WTC11 (cell line): ENCODE measurements at regions not wholly inside any gene's neighbourhood (a gene's known extent, or its start where the extent isn't known, plus 50 kb on each side); places are given as distances from the start of the nearest gene placed in this dataset.

ENCODE experiments used
- ATAC-seq: fragments of 200-7000 bp; cut with Tn5 transposase; 2 replicates; pipeline ENCODE4 v1.10.0; 2021; ENCODE audit warnings: mild to moderate bottlenecking, moderate library complexity
- CTCF ChIA-PET: fragments of 300-600 bp; sonication (Branson Sonifier 250); formaldehyde crosslinking; loops from one replicate; lab custom pipeline; 2021; ENCODE audit warnings: antibody characterized with exemption; lab: Charles Lee
- POLR2A ChIA-PET: fragments of 350-600 bp; sonication (Branson Sonifier 250); formaldehyde crosslinking; loops from one replicate; lab custom pipeline; 2021; ENCODE audit warnings: antibody characterized with exemption; lab: Charles Lee
- DNase-seq: peaks from one replicate; pipeline ENCODE4 v3.0.0; 2021; ENCODE audit warnings: low spot score
- H3K27ac Mint-ChIP-seq: 2 replicates; pipeline ENCODE4 v1.8.0; 2021; ENCODE audit warnings: mixed read lengths
- H3K27me3 Mint-ChIP-seq: 2 replicates; pipeline ENCODE4 v1.8.0; 2021; ENCODE audit warnings: low read depth, mild to moderate bottlenecking, moderate library complexity, mixed read lengths
- H3K36me3 Mint-ChIP-seq: 2 replicates; pipeline ENCODE4 v1.8.0; 2021; ENCODE audit warnings: mixed read lengths
- H3K4me1 Mint-ChIP-seq: 2 replicates; pipeline ENCODE4 v1.8.0; 2022; ENCODE audit warnings: mixed read lengths
- H3K4me3 Mint-ChIP-seq: 2 replicates; pipeline ENCODE4 v1.8.0; 2021; ENCODE audit warnings: mild to moderate bottlenecking, moderate library complexity, mixed read lengths
- H3K9me3 Mint-ChIP-seq: 2 replicates; pipeline ENCODE4 v1.8.0; 2021; ENCODE audit warnings: mixed read lengths
- ESRRA ChIP-seq: sonication (generic); formaldehyde crosslinking; IDR thresholded peaks from 2 replicates; pipeline ENCODE4 v1.8.1; 2022; ENCODE audit warnings: mild to moderate bottlenecking, missing genetic modification reagents, borderline replicate concordance
- GABPB1 ChIP-seq: sonication (generic); formaldehyde crosslinking; IDR thresholded peaks from 2 replicates; pipeline ENCODE4 v1.8.1; 2023; ENCODE audit warnings: mild to moderate bottlenecking, missing genetic modification reagents
- GTF2I ChIP-seq: fragments of 250-450 bp; sonication (Bioruptor Pico); conservative IDR thresholded peaks from 2 replicates; pipeline ENCODE4 v1.4.0; 2021; ENCODE audit warnings: mild to moderate bottlenecking
- HMGA2 ChIP-seq: fragments of 250-450 bp; sonication (Bioruptor Pico); IDR thresholded peaks from 2 replicates; pipeline ENCODE4 v1.4.0; 2021; ENCODE audit warnings: mild to moderate bottlenecking, moderate library complexity
- JUN ChIP-seq: sonication (generic); formaldehyde crosslinking; IDR thresholded peaks from 2 replicates; pipeline ENCODE4 v1.8.0; 2023; ENCODE audit warnings: mild to moderate bottlenecking, missing genetic modification reagents
- NR1H2 ChIP-seq: sonication (generic); formaldehyde crosslinking; IDR thresholded peaks from 2 replicates; pipeline ENCODE4 v1.9.0; 2021; ENCODE audit warnings: mild to moderate bottlenecking, moderate library complexity, missing genetic modification reagents
- SP1 ChIP-seq: sonication (generic); formaldehyde crosslinking; conservative IDR thresholded peaks from 2 replicates; pipeline ENCODE4 v1.8.1; 2022; ENCODE audit warnings: missing genetic modification reagents
- TCF7 ChIP-seq: sonication (generic); formaldehyde crosslinking; IDR thresholded peaks from 2 replicates; pipeline ENCODE4 v1.8.0; 2022; ENCODE audit warnings: mild to moderate bottlenecking, low read depth, missing genetic modification reagents, moderate library complexity
- ZBTB21 ChIP-seq: sonication (generic); formaldehyde crosslinking; IDR thresholded peaks from 2 replicates; pipeline ENCODE4 v1.8.1; 2023; ENCODE audit warnings: mild to moderate bottlenecking, missing genetic modification reagents, borderline replicate concordance
- ZNF219 ChIP-seq: sonication (generic); formaldehyde crosslinking; IDR thresholded peaks from 2 replicates; pipeline ENCODE4 v1.8.0; 2023; ENCODE audit warnings: missing genetic modification reagents, mild to moderate bottlenecking, borderline replicate concordance
- ZNF396 ChIP-seq: fragments of 250-450 bp; sonication (Bioruptor Pico); IDR thresholded peaks from 2 replicates; pipeline ENCODE4 v1.8.0; 2021; ENCODE audit warnings: mild to moderate bottlenecking, moderate library complexity, borderline replicate concordance
- ZNF416 ChIP-seq: fragments of 250-450 bp; sonication (Bioruptor Pico); IDR thresholded peaks from 2 replicates; pipeline ENCODE4 v1.9.0; 2021; ENCODE audit warnings: mild to moderate bottlenecking, inconsistent platforms
- ZNF671 ChIP-seq: fragments of 250-450 bp; sonication (Bioruptor Pico); IDR thresholded peaks from 2 replicates; pipeline ENCODE4 v1.8.0; 2021; ENCODE audit warnings: mild to moderate bottlenecking
- TF ChIP-seq, protein P1 (sequence below): sonication (generic); formaldehyde crosslinking; IDR thresholded peaks from 2 replicates; pipeline ENCODE4 v1.8.1; 2023; ENCODE audit warnings: mild to moderate bottlenecking, missing genetic modification reagents
- TF ChIP-seq, protein P2 (sequence below): sonication (generic); formaldehyde crosslinking; IDR thresholded peaks from 2 replicates; pipeline ENCODE4 v1.8.0; 2022; ENCODE audit warnings: mild to moderate bottlenecking, missing genetic modification reagents
- TF ChIP-seq, protein P3 (sequence below): sonication (generic); formaldehyde crosslinking; IDR thresholded peaks from 2 replicates; pipeline ENCODE4 v1.8.0; 2023; ENCODE audit warnings: mild to moderate bottlenecking, missing genetic modification reagents
- TF ChIP-seq, protein P4 (sequence below): fragments of 250-450 bp; sonication (Bioruptor Pico); IDR thresholded peaks from 2 replicates; pipeline ENCODE4 v2.1.2; 2022; ENCODE audit warnings: mild to moderate bottlenecking, moderate library complexity
- TF ChIP-seq, protein P5 (sequence below): fragments of 250-450 bp; sonication (Bioruptor Pico); IDR thresholded peaks from 2 replicates; pipeline ENCODE4 v1.9.0; 2021; ENCODE audit warnings: mild to moderate bottlenecking
- TF ChIP-seq, protein P6 (sequence below): sonication (generic); formaldehyde crosslinking; IDR thresholded peaks from 2 replicates; pipeline ENCODE4 v1.8.0; 2023; ENCODE audit warnings: missing genetic modification reagents, mild to moderate bottlenecking, borderline replicate concordance
- TF ChIP-seq, protein P7 (sequence below): fragments of 250-450 bp; sonication (Bioruptor Pico); IDR thresholded peaks from 2 replicates; pipeline ENCODE4 v1.9.0; 2021; ENCODE audit warnings: mild to moderate bottlenecking

DNA sequence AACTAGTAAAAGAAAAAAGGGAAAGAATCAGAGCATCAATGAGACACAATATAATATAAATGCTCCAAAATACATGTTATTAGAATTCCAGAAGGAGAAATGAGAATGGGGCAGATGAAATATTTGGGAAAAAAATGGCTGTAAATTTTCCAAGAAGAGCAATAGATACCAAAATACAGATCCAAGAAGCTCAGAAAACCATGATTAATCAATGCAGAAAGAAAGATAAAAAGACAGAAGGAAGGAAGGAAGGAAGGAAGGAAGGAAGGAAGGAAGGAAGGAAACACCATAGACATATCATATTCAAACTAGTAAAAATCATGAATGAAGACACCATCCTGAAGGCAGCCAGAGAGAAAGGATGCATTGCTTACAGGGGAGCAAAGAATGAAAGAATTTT is 920.9 kb downstream of the EFNA5 start:
- TF ChIP-seq, protein P1, sequence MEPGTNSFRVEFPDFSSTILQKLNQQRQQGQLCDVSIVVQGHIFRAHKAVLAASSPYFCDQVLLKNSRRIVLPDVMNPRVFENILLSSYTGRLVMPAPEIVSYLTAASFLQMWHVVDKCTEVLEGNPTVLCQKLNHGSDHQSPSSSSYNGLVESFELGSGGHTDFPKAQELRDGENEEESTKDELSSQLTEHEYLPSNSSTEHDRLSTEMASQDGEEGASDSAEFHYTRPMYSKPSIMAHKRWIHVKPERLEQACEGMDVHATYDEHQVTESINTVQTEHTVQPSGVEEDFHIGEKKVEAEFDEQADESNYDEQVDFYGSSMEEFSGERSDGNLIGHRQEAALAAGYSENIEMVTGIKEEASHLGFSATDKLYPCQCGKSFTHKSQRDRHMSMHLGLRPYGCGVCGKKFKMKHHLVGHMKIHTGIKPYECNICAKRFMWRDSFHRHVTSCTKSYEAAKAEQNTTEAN (CRISPR knock-in tag) = no peak
- TF ChIP-seq ZNF416 (CRISPR knock-in tag) = no peak
- no peak for TF ChIP-seq GTF2I (CRISPR knock-in tag)
- TF ChIP-seq, protein P2, sequence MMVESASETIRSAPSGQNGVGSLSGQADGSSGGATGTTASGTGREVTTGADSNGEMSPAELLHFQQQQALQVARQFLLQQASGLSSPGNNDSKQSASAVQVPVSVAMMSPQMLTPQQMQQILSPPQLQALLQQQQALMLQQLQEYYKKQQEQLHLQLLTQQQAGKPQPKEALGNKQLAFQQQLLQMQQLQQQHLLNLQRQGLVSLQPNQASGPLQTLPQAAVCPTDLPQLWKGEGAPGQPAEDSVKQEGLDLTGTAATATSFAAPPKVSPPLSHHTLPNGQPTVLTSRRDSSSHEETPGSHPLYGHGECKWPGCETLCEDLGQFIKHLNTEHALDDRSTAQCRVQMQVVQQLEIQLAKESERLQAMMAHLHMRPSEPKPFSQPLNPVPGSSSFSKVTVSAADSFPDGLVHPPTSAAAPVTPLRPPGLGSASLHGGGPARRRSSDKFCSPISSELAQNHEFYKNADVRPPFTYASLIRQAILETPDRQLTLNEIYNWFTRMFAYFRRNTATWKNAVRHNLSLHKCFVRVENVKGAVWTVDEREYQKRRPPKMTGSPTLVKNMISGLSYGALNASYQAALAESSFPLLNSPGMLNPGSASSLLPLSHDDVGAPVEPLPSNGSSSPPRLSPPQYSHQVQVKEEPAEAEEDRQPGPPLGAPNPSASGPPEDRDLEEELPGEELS = no peak
- TF ChIP-seq, protein P3, sequence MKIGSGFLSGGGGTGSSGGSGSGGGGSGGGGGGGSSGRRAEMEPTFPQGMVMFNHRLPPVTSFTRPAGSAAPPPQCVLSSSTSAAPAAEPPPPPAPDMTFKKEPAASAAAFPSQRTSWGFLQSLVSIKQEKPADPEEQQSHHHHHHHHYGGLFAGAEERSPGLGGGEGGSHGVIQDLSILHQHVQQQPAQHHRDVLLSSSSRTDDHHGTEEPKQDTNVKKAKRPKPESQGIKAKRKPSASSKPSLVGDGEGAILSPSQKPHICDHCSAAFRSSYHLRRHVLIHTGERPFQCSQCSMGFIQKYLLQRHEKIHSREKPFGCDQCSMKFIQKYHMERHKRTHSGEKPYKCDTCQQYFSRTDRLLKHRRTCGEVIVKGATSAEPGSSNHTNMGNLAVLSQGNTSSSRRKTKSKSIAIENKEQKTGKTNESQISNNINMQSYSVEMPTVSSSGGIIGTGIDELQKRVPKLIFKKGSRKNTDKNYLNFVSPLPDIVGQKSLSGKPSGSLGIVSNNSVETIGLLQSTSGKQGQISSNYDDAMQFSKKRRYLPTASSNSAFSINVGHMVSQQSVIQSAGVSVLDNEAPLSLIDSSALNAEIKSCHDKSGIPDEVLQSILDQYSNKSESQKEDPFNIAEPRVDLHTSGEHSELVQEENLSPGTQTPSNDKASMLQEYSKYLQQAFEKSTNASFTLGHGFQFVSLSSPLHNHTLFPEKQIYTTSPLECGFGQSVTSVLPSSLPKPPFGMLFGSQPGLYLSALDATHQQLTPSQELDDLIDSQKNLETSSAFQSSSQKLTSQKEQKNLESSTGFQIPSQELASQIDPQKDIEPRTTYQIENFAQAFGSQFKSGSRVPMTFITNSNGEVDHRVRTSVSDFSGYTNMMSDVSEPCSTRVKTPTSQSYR = no peak
- TF ChIP-seq, protein P4, sequence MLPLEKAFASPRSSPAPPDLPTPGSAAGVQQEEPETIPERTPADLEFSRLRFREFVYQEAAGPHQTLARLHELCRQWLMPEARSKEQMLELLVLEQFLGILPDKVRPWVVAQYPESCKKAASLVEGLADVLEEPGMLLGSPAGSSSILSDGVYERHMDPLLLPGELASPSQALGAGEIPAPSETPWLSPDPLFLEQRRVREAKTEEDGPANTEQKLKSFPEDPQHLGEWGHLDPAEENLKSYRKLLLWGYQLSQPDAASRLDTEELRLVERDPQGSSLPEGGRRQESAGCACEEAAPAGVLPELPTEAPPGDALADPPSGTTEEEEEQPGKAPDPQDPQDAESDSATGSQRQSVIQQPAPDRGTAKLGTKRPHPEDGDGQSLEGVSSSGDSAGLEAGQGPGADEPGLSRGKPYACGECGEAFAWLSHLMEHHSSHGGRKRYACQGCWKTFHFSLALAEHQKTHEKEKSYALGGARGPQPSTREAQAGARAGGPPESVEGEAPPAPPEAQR (CRISPR knock-in tag) = no peak
- TF ChIP-seq ZNF219 = no peak
- no peak for TF ChIP-seq NR1H2
- no peak for TF ChIP-seq GABPB1
- no peak for TF ChIP-seq TCF7
- no peak for TF ChIP-seq ZBTB21 (CRISPR knock-in tag)
- TF ChIP-seq, protein P5, sequence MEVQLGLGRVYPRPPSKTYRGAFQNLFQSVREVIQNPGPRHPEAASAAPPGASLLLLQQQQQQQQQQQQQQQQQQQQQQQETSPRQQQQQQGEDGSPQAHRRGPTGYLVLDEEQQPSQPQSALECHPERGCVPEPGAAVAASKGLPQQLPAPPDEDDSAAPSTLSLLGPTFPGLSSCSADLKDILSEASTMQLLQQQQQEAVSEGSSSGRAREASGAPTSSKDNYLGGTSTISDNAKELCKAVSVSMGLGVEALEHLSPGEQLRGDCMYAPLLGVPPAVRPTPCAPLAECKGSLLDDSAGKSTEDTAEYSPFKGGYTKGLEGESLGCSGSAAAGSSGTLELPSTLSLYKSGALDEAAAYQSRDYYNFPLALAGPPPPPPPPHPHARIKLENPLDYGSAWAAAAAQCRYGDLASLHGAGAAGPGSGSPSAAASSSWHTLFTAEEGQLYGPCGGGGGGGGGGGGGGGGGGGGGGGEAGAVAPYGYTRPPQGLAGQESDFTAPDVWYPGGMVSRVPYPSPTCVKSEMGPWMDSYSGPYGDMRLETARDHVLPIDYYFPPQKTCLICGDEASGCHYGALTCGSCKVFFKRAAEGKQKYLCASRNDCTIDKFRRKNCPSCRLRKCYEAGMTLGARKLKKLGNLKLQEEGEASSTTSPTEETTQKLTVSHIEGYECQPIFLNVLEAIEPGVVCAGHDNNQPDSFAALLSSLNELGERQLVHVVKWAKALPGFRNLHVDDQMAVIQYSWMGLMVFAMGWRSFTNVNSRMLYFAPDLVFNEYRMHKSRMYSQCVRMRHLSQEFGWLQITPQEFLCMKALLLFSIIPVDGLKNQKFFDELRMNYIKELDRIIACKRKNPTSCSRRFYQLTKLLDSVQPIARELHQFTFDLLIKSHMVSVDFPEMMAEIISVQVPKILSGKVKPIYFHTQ (CRISPR knock-in tag) = no peak
- TF ChIP-seq, protein P6, sequence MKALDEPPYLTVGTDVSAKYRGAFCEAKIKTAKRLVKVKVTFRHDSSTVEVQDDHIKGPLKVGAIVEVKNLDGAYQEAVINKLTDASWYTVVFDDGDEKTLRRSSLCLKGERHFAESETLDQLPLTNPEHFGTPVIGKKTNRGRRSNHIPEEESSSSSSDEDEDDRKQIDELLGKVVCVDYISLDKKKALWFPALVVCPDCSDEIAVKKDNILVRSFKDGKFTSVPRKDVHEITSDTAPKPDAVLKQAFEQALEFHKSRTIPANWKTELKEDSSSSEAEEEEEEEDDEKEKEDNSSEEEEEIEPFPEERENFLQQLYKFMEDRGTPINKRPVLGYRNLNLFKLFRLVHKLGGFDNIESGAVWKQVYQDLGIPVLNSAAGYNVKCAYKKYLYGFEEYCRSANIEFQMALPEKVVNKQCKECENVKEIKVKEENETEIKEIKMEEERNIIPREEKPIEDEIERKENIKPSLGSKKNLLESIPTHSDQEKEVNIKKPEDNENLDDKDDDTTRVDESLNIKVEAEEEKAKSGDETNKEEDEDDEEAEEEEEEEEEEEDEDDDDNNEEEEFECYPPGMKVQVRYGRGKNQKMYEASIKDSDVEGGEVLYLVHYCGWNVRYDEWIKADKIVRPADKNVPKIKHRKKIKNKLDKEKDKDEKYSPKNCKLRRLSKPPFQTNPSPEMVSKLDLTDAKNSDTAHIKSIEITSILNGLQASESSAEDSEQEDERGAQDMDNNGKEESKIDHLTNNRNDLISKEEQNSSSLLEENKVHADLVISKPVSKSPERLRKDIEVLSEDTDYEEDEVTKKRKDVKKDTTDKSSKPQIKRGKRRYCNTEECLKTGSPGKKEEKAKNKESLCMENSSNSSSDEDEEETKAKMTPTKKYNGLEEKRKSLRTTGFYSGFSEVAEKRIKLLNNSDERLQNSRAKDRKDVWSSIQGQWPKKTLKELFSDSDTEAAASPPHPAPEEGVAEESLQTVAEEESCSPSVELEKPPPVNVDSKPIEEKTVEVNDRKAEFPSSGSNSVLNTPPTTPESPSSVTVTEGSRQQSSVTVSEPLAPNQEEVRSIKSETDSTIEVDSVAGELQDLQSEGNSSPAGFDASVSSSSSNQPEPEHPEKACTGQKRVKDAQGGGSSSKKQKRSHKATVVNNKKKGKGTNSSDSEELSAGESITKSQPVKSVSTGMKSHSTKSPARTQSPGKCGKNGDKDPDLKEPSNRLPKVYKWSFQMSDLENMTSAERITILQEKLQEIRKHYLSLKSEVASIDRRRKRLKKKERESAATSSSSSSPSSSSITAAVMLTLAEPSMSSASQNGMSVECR (CRISPR knock-in tag) = no peak
- TF ChIP-seq ZNF396 (CRISPR knock-in tag) = no peak
- TF ChIP-seq HMGA2 = no peak
- TF ChIP-seq ZNF671 (CRISPR knock-in tag) = no peak
- TF ChIP-seq ESRRA = no peak
- TF ChIP-seq SP1 (CRISPR knock-in tag) = no peak
- no peak for TF ChIP-seq JUN (CRISPR knock-in tag)
- TF ChIP-seq, protein P7, sequence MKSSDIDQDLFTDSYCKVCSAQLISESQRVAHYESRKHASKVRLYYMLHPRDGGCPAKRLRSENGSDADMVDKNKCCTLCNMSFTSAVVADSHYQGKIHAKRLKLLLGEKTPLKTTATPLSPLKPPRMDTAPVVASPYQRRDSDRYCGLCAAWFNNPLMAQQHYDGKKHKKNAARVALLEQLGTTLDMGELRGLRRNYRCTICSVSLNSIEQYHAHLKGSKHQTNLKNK (CRISPR knock-in tag) = no peak
- DNase-seq (no peak), ATAC-seq (no peak)
- no peak overlapping the region for H3K4me3 Mint-ChIP-seq
- no peaks in the 10 kb centered on the region for H3K27me3 Mint-ChIP-seq
- no peaks in the 10 kb centered on the region for H3K36me3 Mint-ChIP-seq
- peaks cover 5% of the 10 kb centered on the region for H3K9me3 Mint-ChIP-seq
- ChIA-PET CTCF (no interaction called here), POLR2A (no interaction called here)
- H3K27ac Mint-ChIP-seq = no peak overlapping the region
- peaks cover 8% of the 10 kb centered on the region for H3K4me1 Mint-ChIP-seq
